T-helper 17 cell (primary cell): ENCODE measurements at regions not wholly inside any gene's neighbourhood (a gene's known extent, or its start where the extent isn't known, plus 50 kb on each side); places are given as distances from the start of the nearest gene placed in this dataset.
"Not testable (repeated sequence)": the region's sequence is repeated elsewhere in the genome, so short reads cannot be mapped to it uniquely, and the experiment has no call there.

Experiments used
- ATAC-seq: fragments of 150-1000 bp; cut with Tn5 transposase; 2 replicates; pipeline ENCODE4 v1.10.0; 2021; ENCODE audit warnings: mild to moderate bottlenecking, moderate library complexity
- DNase-seq, 3 donors: peaks; one replicate each; pipeline versions ENCODE4 v3.0.0 to v3.0.0-alpha.2; 2020 to 2021
- H3K9me3 ChIP-seq: one replicate; pipeline ENCODE4 v1.7.0; 2013; ENCODE audit warnings: low read length, mild to moderate bottlenecking; ENCODE audit not compliant: control insufficient read depth, poor library complexity, severe bottlenecking
- H3K27ac Mint-ChIP-seq: one replicate; pipeline ENCODE4 v1.8.0; 2022; ENCODE audit warnings: mild to moderate bottlenecking, moderate library complexity, mixed read lengths
- H3K27me3 Mint-ChIP-seq: one replicate; pipeline ENCODE4 v1.8.0; 2022; ENCODE audit warnings: mixed read lengths
- H3K36me3 Mint-ChIP-seq: one replicate; pipeline ENCODE4 v1.8.0; 2022; ENCODE audit warnings: low read depth, mixed read lengths
- H3K4me1 Mint-ChIP-seq: one replicate; pipeline ENCODE4 v1.8.0; 2022; ENCODE audit warnings: mild to moderate bottlenecking, mixed read lengths
- H3K4me3 Mint-ChIP-seq: one replicate; pipeline ENCODE4 v1.8.0; 2022; ENCODE audit warnings: mild to moderate bottlenecking, moderate library complexity, mixed read lengths

DNA sequence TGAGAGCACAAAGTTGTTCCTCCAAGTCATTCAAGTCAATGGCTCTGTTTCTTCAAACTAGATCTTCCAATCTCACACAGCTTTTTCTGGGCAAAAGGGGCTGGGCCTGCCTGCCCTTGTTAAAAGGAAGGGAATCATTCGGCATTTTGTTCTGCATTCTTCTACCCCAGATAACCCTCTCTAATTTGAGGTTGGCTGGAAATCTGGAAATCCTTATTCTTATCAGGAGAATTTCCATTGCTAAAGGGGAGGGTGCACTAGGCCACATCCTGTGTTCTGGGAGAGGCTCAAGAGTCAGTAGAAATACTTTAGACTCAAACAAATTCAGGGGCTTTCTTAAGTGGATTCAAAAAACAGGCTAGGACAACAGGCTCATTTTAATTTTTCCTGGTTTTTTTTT is 384.7 kb upstream of the ZNF462 start:
- DNase-seq (no peak), ATAC-seq (no peak)
- Mint-ChIP-seq H3K27ac (no peak overlapping the region), H3K4me3 (no peak overlapping the region), H3K36me3 (no peaks in the 10 kb centered on the region), H3K27me3 (no peaks in the 10 kb centered on the region), H3K4me1 (no peaks in the 10 kb centered on the region)
- no peaks in the 10 kb centered on the region for H3K9me3 ChIP-seq

DNA sequence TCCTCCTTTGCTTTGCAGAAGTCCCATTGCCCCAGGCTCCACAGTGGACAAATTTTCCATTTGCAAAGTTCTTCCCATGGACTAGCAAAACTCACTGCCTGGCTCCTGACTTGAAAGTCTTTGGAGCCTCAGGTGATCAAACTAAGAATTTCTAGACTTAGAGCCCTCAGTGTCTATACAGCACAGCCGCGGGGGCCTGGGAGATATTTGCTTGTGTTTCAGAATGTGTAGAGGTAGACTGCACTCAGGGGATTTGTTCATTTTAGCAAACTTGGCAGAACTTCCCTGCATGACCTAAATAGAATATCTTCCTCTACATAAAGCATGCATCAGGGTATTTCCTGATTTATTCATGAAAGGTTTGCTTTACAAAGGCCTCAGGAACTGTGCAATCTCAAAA is 384.2 kb upstream of the ZNF462 start:
- H3K27me3 Mint-ChIP-seq: no peaks in the 10 kb centered on the region
- no peak overlapping the region for H3K27ac Mint-ChIP-seq
- DNase-seq (no peak), ATAC-seq (no peak)
- no peak overlapping the region for H3K4me3 Mint-ChIP-seq
- H3K4me1 Mint-ChIP-seq: no peaks in the 10 kb centered on the region
- H3K9me3 ChIP-seq: no peaks in the 10 kb centered on the region
- H3K36me3 Mint-ChIP-seq: no peaks in the 10 kb centered on the region

- no peaks in the 10 kb centered on the region for H3K9me3 ChIP-seq
- Mint-ChIP-seq H3K4me1 (no peaks in the 10 kb centered on the region), H3K27me3 (no peaks in the 10 kb centered on the region), H3K4me3 (no peak overlapping the region), H3K36me3 (no peaks in the 10 kb centered on the region), H3K27ac (no peak overlapping the region)
- ATAC-seq (no peak), DNase-seq (no peak)
Measured at GRCh38 chr9:106479679-106480078, 383.3 kb upstream of the ZNF462 start.

- H3K4me3 Mint-ChIP-seq: no peak overlapping the region
- ATAC-seq (no peak), DNase-seq (no peak)
- H3K27ac Mint-ChIP-seq: no peak overlapping the region
- no peaks in the 10 kb centered on the region for H3K27me3 Mint-ChIP-seq
- H3K4me1 Mint-ChIP-seq: no peaks in the 10 kb centered on the region
- H3K36me3 Mint-ChIP-seq: no peaks in the 10 kb centered on the region
- H3K9me3 ChIP-seq: no peaks in the 10 kb centered on the region
Measured at GRCh38 chr9:106481013-106481609, 381.9 kb upstream of the ZNF462 start.

- DNase-seq (no peak), ATAC-seq (no peak)
- H3K27ac Mint-ChIP-seq: no peak overlapping the region
- H3K4me1 Mint-ChIP-seq: no peaks in the 10 kb centered on the region
- no peaks in the 10 kb centered on the region for H3K36me3 Mint-ChIP-seq
- H3K4me3 Mint-ChIP-seq: no peak overlapping the region
- no peaks in the 10 kb centered on the region for H3K9me3 ChIP-seq
- no peaks in the 10 kb centered on the region for H3K27me3 Mint-ChIP-seq
Measured at GRCh38 chr9:106482733-106483132, 380.2 kb upstream of the ZNF462 start.

DNA sequence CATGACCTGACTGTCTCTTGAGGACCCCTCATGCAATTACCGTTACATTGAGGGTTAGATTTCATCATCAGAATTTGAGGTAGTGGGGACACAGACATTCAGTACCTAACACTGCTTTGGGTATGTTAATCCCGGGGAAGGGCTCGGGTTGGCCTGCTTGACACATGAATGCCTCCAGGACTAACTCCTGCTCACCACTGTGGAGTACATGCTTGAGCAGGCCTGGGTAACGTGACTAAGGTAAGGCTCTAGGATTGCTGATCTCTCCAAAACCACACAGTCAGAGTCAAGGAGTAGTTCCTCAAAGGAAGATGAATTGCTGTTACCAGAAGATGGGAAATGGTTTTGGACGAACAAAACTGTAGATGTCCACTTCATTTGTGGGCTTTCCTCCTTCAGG is 376.3 kb upstream of the ZNF462 start:
- Mint-ChIP-seq H3K27ac (no peak overlapping the region), H3K4me3 (no peak overlapping the region), H3K27me3 (no peaks in the 10 kb centered on the region), H3K36me3 (no peaks in the 10 kb centered on the region), H3K4me1 (no peaks in the 10 kb centered on the region)
- DNase-seq (no peak), ATAC-seq (no peak)
- H3K9me3 ChIP-seq: no peaks in the 10 kb centered on the region

- H3K9me3 ChIP-seq: no peaks in the 10 kb centered on the region
- no peak for ATAC-seq
- Mint-ChIP-seq H3K27ac (no peak overlapping the region), H3K27me3 (no peaks in the 10 kb centered on the region), H3K36me3 (no peaks in the 10 kb centered on the region), H3K4me1 (no peaks in the 10 kb centered on the region), H3K4me3 (no peak overlapping the region)
- no peak for DNase-seq
Measured at GRCh38 chr9:106487266-106487665, 375.7 kb upstream of the ZNF462 start.

DNA sequence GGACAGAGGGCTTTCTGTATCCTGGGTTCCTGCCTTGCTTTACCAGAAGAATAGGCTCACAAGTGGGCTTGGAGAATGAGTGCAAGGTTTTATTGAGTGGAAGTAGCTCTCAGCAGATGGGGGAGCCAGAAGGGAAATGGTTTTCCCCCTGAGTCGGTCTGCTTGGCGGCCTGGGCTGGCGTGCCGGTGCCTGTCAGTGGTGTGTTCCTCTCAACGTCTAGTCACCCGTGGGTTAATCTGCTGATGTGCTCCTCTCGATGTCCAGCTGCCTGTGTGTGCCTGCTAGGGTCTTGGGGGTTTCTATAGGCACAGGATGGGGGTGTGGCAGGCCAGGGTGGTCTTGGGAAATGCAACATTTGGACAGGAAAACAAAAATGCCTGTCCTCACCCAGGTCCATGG is 370.8 kb upstream of the ZNF462 start:
- not testable (repeated sequence) for H3K27me3 Mint-ChIP-seq, ATAC-seq, H3K9me3 ChIP-seq, H3K4me3 Mint-ChIP-seq, H3K27ac Mint-ChIP-seq, DNase-seq, H3K4me1 Mint-ChIP-seq, H3K36me3 Mint-ChIP-seq

DNA sequence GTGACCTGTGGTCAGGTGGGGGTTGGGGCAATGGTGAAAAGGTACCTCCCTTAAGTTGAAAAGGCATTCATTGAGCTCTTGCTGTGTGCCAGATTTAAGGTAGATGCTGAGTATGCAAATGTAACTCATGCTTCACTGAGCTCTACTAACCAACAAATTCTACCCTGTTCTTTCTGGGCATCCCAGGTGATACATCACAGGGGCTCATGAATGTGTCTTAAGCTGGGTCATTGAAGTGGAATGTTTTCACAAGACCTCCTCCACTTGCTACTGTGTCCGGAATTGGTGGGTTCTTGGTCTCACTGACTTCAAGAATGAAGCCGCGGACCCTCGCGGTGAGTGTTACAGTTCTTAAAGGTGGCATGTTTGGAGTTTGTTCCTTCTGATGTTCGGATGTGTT is 362.8 kb upstream of the ZNF462 start:
- Mint-ChIP-seq H3K4me3 (no peak overlapping the region), H3K4me1 (no peaks in the 10 kb centered on the region), H3K36me3 (no peaks in the 10 kb centered on the region), H3K27me3 (no peaks in the 10 kb centered on the region), H3K27ac (no peak overlapping the region)
- no peaks in the 10 kb centered on the region for H3K9me3 ChIP-seq
- ATAC-seq: no peak
- no peak for DNase-seq

DNA sequence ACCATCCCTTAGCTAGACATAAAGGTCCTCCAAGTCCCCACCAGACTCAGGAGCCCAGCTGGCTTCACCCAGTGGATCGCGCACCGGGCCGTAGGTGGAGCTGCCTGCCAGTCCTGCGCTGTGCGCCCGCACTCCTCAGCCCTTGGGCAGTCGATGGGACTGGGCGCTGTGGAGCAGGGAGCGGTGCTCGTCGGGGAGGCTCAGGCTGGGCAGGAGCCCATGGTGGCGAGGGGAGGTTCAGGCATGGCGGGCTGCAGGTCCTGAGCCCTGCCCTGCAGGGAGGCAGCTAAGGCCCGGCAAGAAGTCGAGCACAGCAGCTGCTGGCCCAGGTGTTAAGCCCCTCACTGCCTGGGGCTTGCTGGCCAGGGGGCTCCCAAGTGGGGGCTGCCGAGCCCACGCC is 361.8 kb upstream of the ZNF462 start:
- H3K27me3 Mint-ChIP-seq, ATAC-seq, H3K4me1 Mint-ChIP-seq, H3K27ac Mint-ChIP-seq, H3K9me3 ChIP-seq, H3K4me3 Mint-ChIP-seq, H3K36me3 Mint-ChIP-seq, DNase-seq: not testable (repeated sequence)

- DNase-seq (no peak), ATAC-seq (no peak)
- H3K4me3 Mint-ChIP-seq: no peak overlapping the region
- no peaks in the 10 kb centered on the region for H3K9me3 ChIP-seq
- H3K4me1 Mint-ChIP-seq: no peaks in the 10 kb centered on the region
- H3K36me3 Mint-ChIP-seq: no peaks in the 10 kb centered on the region
- H3K27me3 Mint-ChIP-seq: no peaks in the 10 kb centered on the region
- no peak overlapping the region for H3K27ac Mint-ChIP-seq
Measured at GRCh38 chr9:106502930-106503329, 360.0 kb upstream of the ZNF462 start.

- ATAC-seq (no peak), DNase-seq (no peak)
- Mint-ChIP-seq H3K4me3 (no peak overlapping the region), H3K27me3 (no peaks in the 10 kb centered on the region), H3K27ac (no peak overlapping the region), H3K36me3 (no peaks in the 10 kb centered on the region), H3K4me1 (no peaks in the 10 kb centered on the region)
- H3K9me3 ChIP-seq: no peaks in the 10 kb centered on the region
Measured at GRCh38 chr9:106503759-106504158, 359.2 kb upstream of the ZNF462 start.

GRCh38 chr9:106526716-106527204 is 336.2 kb upstream of the ZNF462 start:
- ATAC-seq: no peak
- no peaks in the 10 kb centered on the region for H3K36me3 Mint-ChIP-seq

GRCh38 chr9:106528158-106528557 is 334.8 kb upstream of the ZNF462 start:
- H3K9me3 ChIP-seq: no peaks in the 10 kb centered on the region
- DNase-seq (no peak), ATAC-seq (no peak)
- Mint-ChIP-seq H3K27me3 (no peaks in the 10 kb centered on the region), H3K4me1 (no peaks in the 10 kb centered on the region), H3K4me3 (no peak overlapping the region), H3K36me3 (no peaks in the 10 kb centered on the region), H3K27ac (no peak overlapping the region)

More at GRCh38 chr9:106526716-106527204, 336.2 kb upstream of the ZNF462 start:
- no peaks in the 10 kb centered on the region for H3K27me3 Mint-ChIP-seq
- no peak overlapping the region for H3K4me3 Mint-ChIP-seq
- no peak for DNase-seq
- H3K4me1 Mint-ChIP-seq: no peaks in the 10 kb centered on the region
- no peaks in the 10 kb centered on the region for H3K9me3 ChIP-seq
- no peak overlapping the region for H3K27ac Mint-ChIP-seq
